SIG-M5 treated with dmso at 0.1 percent for 504 hours (cell line): ENCODE measurements at regions not wholly inside any gene's neighbourhood (a gene's known extent, or its start where the extent isn't known, plus 50 kb on each side); places are given as distances from the start of the nearest gene placed in this dataset.
A peak's percentile ranks its signal among the peaks of the same experiment; 100 is the strongest.
"Not testable (repeated sequence)": the region's sequence is repeated elsewhere in the genome, so short reads cannot be mapped to it uniquely, and the experiment has no call there.

Experiments used
- DNase-seq: peaks from one replicate; lab custom pipeline; 2025; ENCODE audit not compliant: unreplicated experiment; lab: John Stamatoyannopoulos, UW

GRCh38 chr5:25764733-25765132 lies 1120.0 kb upstream of the CDH10 start:
- DNase-seq, result no peak

- DNase-seq, result no peak
Observed at GRCh38 chr5:25763781-25764180, 1119.0 kb upstream of the CDH10 start.

- no peak for DNase-seq
Observed at GRCh38 chr5:25754895-25755294, 1110.1 kb upstream of the CDH10 start.

GRCh38 chr5:25744908-25745307 lies 1100.1 kb upstream of the CDH10 start:
- DNase-seq, result no peak

- no peak for DNase-seq
Observed at GRCh38 chr5:25716680-25717079, 1071.9 kb upstream of the CDH10 start.

- DNase-seq, result peak; percentile 38
Observed at GRCh38 chr5:25713259-25713658, 1068.5 kb upstream of the CDH10 start.

- no peak for DNase-seq
Observed at GRCh38 chr5:25707093-25707492, 1062.3 kb upstream of the CDH10 start.

- no peak for DNase-seq
Observed at GRCh38 chr5:25701936-25702335, 1057.2 kb upstream of the CDH10 start.

- no peak for DNase-seq
Observed at GRCh38 chr5:25694801-25695200, 1050.0 kb upstream of the CDH10 start.

- DNase-seq, result peak; percentile 70
Observed at GRCh38 chr5:25688156-25688555, 1043.4 kb upstream of the CDH10 start.

GRCh38 chr5:25669645-25670401 lies 1025.0 kb upstream of the CDH10 start:
- DNase-seq, result no peak

GRCh38 chr5:25662610-25663009 lies 1017.8 kb upstream of the CDH10 start:
- no peak for DNase-seq

- DNase-seq, result not testable (repeated sequence)
Observed at GRCh38 chr5:25650316-25650715, 1005.5 kb upstream of the CDH10 start.

- no peak for DNase-seq
Observed at GRCh38 chr5:25649628-25650265, 1005.0 kb upstream of the CDH10 start.

GRCh38 chr5:25646421-25647341 lies 1001.9 kb upstream of the CDH10 start:
- DNase-seq, result no peak

GRCh38 chr5:25641124-25641523 lies 996.3 kb upstream of the CDH10 start:
- DNase-seq, result no peak

GRCh38 chr5:25619273-25619672 lies 974.5 kb upstream of the CDH10 start:
- DNase-seq, result no peak

- DNase-seq, result no peak
Observed at GRCh38 chr5:25618821-25619220, 974.0 kb upstream of the CDH10 start.

- no peak for DNase-seq
Observed at GRCh38 chr5:25614466-25614865, 969.7 kb upstream of the CDH10 start.

- DNase-seq, result no peak
Observed at GRCh38 chr5:25604681-25605080, 959.9 kb upstream of the CDH10 start.

GRCh38 chr5:25579111-25579510 lies 934.3 kb upstream of the CDH10 start:
- DNase-seq, result no peak

GRCh38 chr5:25573691-25574090 lies 928.9 kb upstream of the CDH10 start:
- no peak for DNase-seq
